ENCODE measurements at regions not wholly inside any gene's neighbourhood (a gene's known extent, or its start where the extent isn't known, plus 50 kb on each side); places are given as distances from the start of the nearest gene placed in this dataset.
"Not testable (repeated sequence)": the region's sequence is repeated elsewhere in the genome, so short reads cannot be mapped to it uniquely, and the experiment has no call there.

- no peak overlapping the region for H3K27ac Mint-ChIP-seq (ENCODE audit: unreplicated experiment)
- no peaks in the 10 kb centered on the region for H3K36me3 Mint-ChIP-seq (ENCODE audit: low read depth)
- H3K4me3 Mint-ChIP-seq, result no peak overlapping the region
- no peaks in the 10 kb centered on the region for H3K9me3 Mint-ChIP-seq
- H3K27me3 Mint-ChIP-seq (ENCODE audit: low read depth), result no peaks in the 10 kb centered on the region
- H3K4me1 Mint-ChIP-seq, result no peaks in the 10 kb centered on the region
- DNase-seq (ENCODE audit: low read depth, low spot score), result no peak
- TF ChIP-seq CTCF (conservative IDR thresholded peaks at IDR 0.05), result no peak
These were observed 216.9 kb upstream of the SMLR1 start for GRCh38 chr6:130610303-130610702.

- H3K4me1 Mint-ChIP-seq, result no peaks in the 10 kb centered on the region
- H3K36me3 Mint-ChIP-seq (ENCODE audit: low read depth), result no peaks in the 10 kb centered on the region
- H3K27ac Mint-ChIP-seq (ENCODE audit: unreplicated experiment), result no peak overlapping the region
- H3K27me3 Mint-ChIP-seq (ENCODE audit: low read depth), result no peaks in the 10 kb centered on the region
- no peak for TF ChIP-seq CTCF (conservative IDR thresholded peaks at IDR 0.05)
- DNase-seq (ENCODE audit: low read depth, low spot score), result no peak
- H3K4me3 Mint-ChIP-seq, result no peak overlapping the region
- H3K9me3 Mint-ChIP-seq, result no peaks in the 10 kb centered on the region
These were observed 215.8 kb upstream of the SMLR1 start for GRCh38 chr6:130611366-130611765.

GRCh38 chr6:130613176-130613575 is 214.0 kb upstream of the SMLR1 start:
- DNase-seq (ENCODE audit: low read depth, low spot score), result no peak
- TF ChIP-seq CTCF (conservative IDR thresholded peaks at IDR 0.05), result no peak
- H3K27me3 Mint-ChIP-seq (ENCODE audit: low read depth), result no peaks in the 10 kb centered on the region
- no peaks in the 10 kb centered on the region for H3K9me3 Mint-ChIP-seq
- H3K36me3 Mint-ChIP-seq (ENCODE audit: low read depth), result no peaks in the 10 kb centered on the region
- no peak overlapping the region for H3K4me3 Mint-ChIP-seq
- no peaks in the 10 kb centered on the region for H3K4me1 Mint-ChIP-seq
- H3K27ac Mint-ChIP-seq (ENCODE audit: unreplicated experiment), result no peak overlapping the region

GRCh38 chr6:130615816-130616215 is 211.4 kb upstream of the SMLR1 start:
- H3K36me3 Mint-ChIP-seq (ENCODE audit: low read depth), result no peaks in the 10 kb centered on the region
- H3K4me3 Mint-ChIP-seq, result no peak overlapping the region
- no peak overlapping the region for H3K27ac Mint-ChIP-seq (ENCODE audit: unreplicated experiment)
- no peaks in the 10 kb centered on the region for H3K4me1 Mint-ChIP-seq
- no peaks in the 10 kb centered on the region for H3K9me3 Mint-ChIP-seq
- no peaks in the 10 kb centered on the region for H3K27me3 Mint-ChIP-seq (ENCODE audit: low read depth)
- TF ChIP-seq CTCF (conservative IDR thresholded peaks at IDR 0.05), result no peak
- no peak for DNase-seq (ENCODE audit: low read depth, low spot score)

- H3K9me3 Mint-ChIP-seq, result no peaks in the 10 kb centered on the region
These were observed 209.5 kb upstream of the SMLR1 start for GRCh38 chr6:130617658-130618057.

GRCh38 chr6:130618806-130619205 is 208.4 kb upstream of the SMLR1 start:
- DNase-seq (ENCODE audit: low read depth, low spot score); H3K27me3 Mint-ChIP-seq (ENCODE audit: low read depth); H3K9me3 Mint-ChIP-seq; H3K36me3 Mint-ChIP-seq (ENCODE audit: low read depth); H3K27ac Mint-ChIP-seq (ENCODE audit: unreplicated experiment); H3K4me3 Mint-ChIP-seq; H3K4me1 Mint-ChIP-seq: not testable (repeated sequence)

More at GRCh38 chr6:130617658-130618057, 209.5 kb upstream of the SMLR1 start:
- Mint-ChIP-seq H3K4me1 (no peaks in the 10 kb centered on the region), H3K4me3 (no peak overlapping the region), H3K27ac (ENCODE audit: unreplicated experiment) (no peak overlapping the region), H3K27me3 (ENCODE audit: low read depth) (no peaks in the 10 kb centered on the region), H3K36me3 (ENCODE audit: low read depth) (no peaks in the 10 kb centered on the region)
- TF ChIP-seq CTCF (conservative IDR thresholded peaks at IDR 0.05), result no peak
- no peak for DNase-seq (ENCODE audit: low read depth, low spot score)

Data from neural crest cell (in vitro differentiated cells).